Skeletal muscle tissue (tissue), 3 donors: ENCODE measurements at regions not wholly inside any gene's neighbourhood (a gene's known extent, or its start where the extent isn't known, plus 50 kb on each side); places are given as distances from the start of the nearest gene placed in this dataset.

ENCODE experiments used
- H3K27ac ChIP-seq: one replicate; pipeline ENCODE4 v1.7.0; 2013; ENCODE audit warnings: mild to moderate bottlenecking, low read depth, low read length, inconsistent platforms
- H3K27me3 ChIP-seq, 3 donors: one replicate each; pipeline ENCODE4 v1.7.0; 2013; ENCODE audit warnings: low read length in 3 of 3; ENCODE audit not compliant: control insufficient read depth in 3 of 3, insufficient read depth in 3 of 3
- H3K36me3 ChIP-seq, 3 donors: one replicate each; pipeline ENCODE4 v1.7.0; 2013; ENCODE audit warnings: low read length in 3 of 3; ENCODE audit not compliant: control insufficient read depth in 3 of 3, insufficient read depth in 3 of 3
- H3K4me1 ChIP-seq, 3 donors: one replicate each; pipeline ENCODE4 v1.7.0; 2013; ENCODE audit warnings: low read length in 3 of 3, mild to moderate bottlenecking in 3 of 3; ENCODE audit not compliant: control insufficient read depth in 3 of 3, insufficient read depth in 3 of 3
- H3K4me3 ChIP-seq, 3 donors: one replicate each; pipeline ENCODE4 v1.7.0; 2013; ENCODE audit warnings: low read length in 3 of 3
- H3K9ac ChIP-seq, 3 donors: one replicate each; pipeline ENCODE4 v1.7.0; 2013; ENCODE audit warnings: low read length in 3 of 3, mild to moderate bottlenecking in 3 of 3, moderate library complexity in 2 of 3, low read depth in 1 of 3
- H3K9me3 ChIP-seq, 3 donors: one replicate each; pipeline ENCODE4 v1.7.0; 2013; ENCODE audit warnings: low read length in 3 of 3; ENCODE audit not compliant: control insufficient read depth in 3 of 3
- donor health status: Osteomylitis.

DNA sequence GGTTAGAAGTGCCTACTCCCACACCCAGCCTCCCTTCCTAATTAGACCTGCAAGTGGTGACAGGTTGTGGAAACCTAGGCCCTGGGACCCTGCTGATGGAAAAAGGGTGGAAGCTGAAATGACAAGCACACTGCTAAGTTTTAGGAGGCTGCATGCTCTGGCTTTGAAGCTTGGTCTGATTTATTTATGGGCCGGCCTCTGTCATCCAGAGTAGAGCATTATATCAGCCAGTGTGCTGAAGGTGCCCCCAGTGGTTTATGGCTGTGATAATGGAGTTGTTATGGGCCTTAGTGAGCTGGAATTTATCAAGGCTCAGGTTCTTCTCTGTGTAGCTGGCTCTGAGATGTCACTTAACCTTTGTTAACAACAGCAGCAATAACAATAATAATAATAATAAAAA lies 142.6 kb downstream of the UTP18 start:
- Histone ChIP-seq H3K4me3 (no peak overlapping the region), H3K9ac (no peak overlapping the region), H3K9me3 (no peaks in the 10 kb centered on the region), H3K27me3 (peaks cover 0 to 2% (median 0%) of the 10 kb centered on the region in 3 donors), H3K27ac (no peak overlapping the region), H3K36me3 (no peaks in the 10 kb centered on the region), H3K4me1 (no peaks in the 10 kb centered on the region)

GRCh38 chr17:51407576-51407975 lies 147.2 kb downstream of the UTP18 start:
- Histone ChIP-seq H3K9me3 (no peaks in the 10 kb centered on the region), H3K36me3 (no peaks in the 10 kb centered on the region), H3K4me3 (no peak overlapping the region), H3K27me3 (peaks cover 0 to 3% (median 0%) of the 10 kb centered on the region in 3 donors), H3K9ac (no peak overlapping the region), H3K4me1 (no peaks in the 10 kb centered on the region), H3K27ac (no peak overlapping the region)

DNA sequence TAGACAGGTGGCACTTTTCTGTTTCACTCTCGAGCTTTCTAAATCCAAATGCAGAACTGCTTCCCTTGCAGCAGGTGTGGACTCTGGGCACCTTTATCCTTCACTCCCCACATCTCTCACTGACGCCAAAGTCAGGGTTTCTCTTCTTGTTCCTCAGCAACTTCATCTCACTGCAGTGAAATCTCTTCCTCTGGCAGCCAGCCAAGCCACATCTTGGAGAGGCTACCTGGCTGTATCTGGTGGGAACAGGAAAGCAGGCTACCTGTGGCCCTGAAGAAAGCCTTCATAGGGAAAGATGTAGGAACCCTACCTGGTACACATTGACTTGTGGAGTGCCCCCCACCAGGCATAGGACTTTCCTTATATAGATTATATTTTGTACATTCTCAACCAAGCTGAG lies 159.1 kb downstream of the UTP18 start:
- Histone ChIP-seq H3K36me3 (no peaks in the 10 kb centered on the region), H3K4me3 (no peak overlapping the region), H3K4me1 (no peaks in the 10 kb centered on the region), H3K9ac (no peak overlapping the region), H3K27ac (no peak overlapping the region), H3K27me3 (peaks cover 2 to 6% (median 4%) of the 10 kb centered on the region in 3 donors), H3K9me3 (no peaks in the 10 kb centered on the region)

GRCh38 chr17:51421525-51421924 lies 161.2 kb downstream of the UTP18 start:
- no peaks in the 10 kb centered on the region for H3K36me3 ChIP-seq
- H3K4me3 ChIP-seq = no peak overlapping the region
- H3K27ac ChIP-seq = no peak overlapping the region
- H3K9me3 ChIP-seq = no peaks in the 10 kb centered on the region
- peaks cover 2 to 6% (median 4%) of the 10 kb centered on the region in 3 donors for H3K27me3 ChIP-seq
- no peak overlapping the region for H3K9ac ChIP-seq
- H3K4me1 ChIP-seq = no peaks in the 10 kb centered on the region

DNA sequence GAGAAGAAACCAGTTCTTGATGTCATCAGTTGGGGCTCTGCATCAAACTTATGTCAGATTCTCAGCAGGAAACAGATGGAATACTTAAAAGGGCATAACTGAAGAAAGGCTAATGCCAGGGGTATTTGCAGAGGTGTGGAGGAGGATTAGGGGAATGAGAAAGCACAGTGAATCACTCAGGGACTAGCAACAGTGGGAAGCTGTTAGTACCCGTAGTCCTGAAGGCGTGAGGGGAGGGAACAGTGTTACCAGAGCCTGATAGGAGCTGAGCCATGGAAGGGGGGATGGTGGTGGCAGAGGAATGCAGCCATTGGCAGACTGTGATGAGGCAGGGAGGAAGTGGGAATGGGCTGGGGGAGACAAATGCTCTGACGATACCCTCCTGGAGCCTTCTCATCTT lies 162.3 kb downstream of the UTP18 start:
- H3K4me1 ChIP-seq = no peaks in the 10 kb centered on the region
- no peaks in the 10 kb centered on the region for H3K36me3 ChIP-seq
- no peaks in the 10 kb centered on the region for H3K9me3 ChIP-seq
- no peak overlapping the region for H3K4me3 ChIP-seq
- H3K9ac ChIP-seq = no peak overlapping the region
- peaks cover 2 to 9% (median 4%) of the 10 kb centered on the region in 3 donors for H3K27me3 ChIP-seq
- H3K27ac ChIP-seq = no peak overlapping the region

DNA sequence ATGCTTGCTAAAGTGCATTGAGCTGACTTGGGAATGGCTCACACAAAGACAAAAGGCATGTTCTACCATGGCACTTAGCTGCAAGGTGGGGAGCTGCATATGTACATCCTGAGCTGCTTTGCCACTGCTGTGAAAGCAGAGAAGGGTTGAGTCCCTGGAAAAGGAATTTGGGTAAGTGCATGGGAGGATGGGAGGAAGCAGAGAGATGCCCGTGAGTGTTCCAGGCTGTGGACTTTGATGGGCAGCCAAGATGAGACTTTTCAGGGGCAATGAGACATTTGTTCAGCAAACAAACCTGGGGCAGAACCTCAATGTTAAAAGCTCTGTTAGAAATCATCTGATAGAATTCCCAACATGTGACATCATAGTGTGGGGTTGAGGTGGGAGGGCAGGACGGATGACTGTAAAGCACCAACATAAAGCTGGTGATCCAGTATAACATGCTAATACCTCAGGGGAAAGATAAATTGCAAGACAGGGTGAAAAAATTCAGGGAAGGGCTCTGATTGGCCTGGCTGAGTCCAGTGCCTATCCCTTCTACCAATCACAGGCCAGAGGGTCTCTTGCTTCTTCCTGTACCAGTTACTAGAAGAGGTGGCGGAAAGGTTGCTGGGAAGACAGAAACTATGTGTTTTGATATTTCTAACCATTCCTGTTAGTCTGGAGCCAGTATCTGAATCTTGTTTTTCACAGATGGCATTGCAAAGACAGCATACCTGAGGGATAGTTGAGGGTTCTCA lies 163.2 kb downstream of the UTP18 start:
- Histone ChIP-seq H3K4me3 (no peak overlapping the region), H3K9me3 (no peaks in the 10 kb centered on the region), H3K36me3 (no peaks in the 10 kb centered on the region), H3K4me1 (no peaks in the 10 kb centered on the region), H3K9ac (no peak overlapping the region), H3K27me3 (peaks cover 0 to 9% (median 2%) of the 10 kb centered on the region in 3 donors), H3K27ac (no peak overlapping the region)

GRCh38 chr17:51425773-51426172 lies 165.4 kb downstream of the UTP18 start:
- Histone ChIP-seq H3K36me3 (no peaks in the 10 kb centered on the region), H3K4me1 (no peaks in the 10 kb centered on the region), H3K9ac (no peak overlapping the region), H3K27ac (no peak overlapping the region), H3K27me3 (peaks cover 0 to 9% (median 2%) of the 10 kb centered on the region in 3 donors), H3K9me3 (no peaks in the 10 kb centered on the region), H3K4me3 (no peak overlapping the region)

DNA sequence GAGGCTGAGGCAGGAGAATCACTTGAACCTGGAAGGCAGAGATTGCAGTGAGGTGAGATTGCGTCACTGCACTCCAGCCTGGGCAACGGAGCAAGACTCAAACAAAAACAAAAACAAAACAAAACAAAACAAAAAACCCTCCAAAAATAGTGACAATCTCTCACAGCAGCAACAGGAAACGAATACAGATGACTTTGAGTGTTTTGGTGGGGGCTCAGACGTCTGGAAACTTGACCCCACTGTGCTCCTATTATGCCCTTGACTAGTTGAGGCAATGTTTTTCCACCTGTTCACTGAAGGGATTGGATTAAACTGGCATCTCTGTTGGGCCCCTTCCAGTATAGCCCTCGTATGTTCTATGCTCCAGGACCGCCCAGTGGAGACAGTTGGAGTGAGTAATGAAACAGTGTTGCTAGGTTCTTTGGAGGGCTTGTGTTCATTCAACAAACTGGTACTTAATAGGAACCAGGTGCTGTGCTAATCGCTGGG lies 167.0 kb downstream of the UTP18 start:
- no peak overlapping the region for H3K4me3 ChIP-seq
- no peaks in the 10 kb centered on the region for H3K4me1 ChIP-seq
- H3K27ac ChIP-seq = no peak overlapping the region
- peaks cover 0 to 3% (median 2%) of the 10 kb centered on the region in 3 donors for H3K27me3 ChIP-seq
- H3K9me3 ChIP-seq = no peaks in the 10 kb centered on the region
- no peak overlapping the region for H3K9ac ChIP-seq
- no peaks in the 10 kb centered on the region for H3K36me3 ChIP-seq

GRCh38 chr17:51427856-51428255 lies 167.5 kb downstream of the UTP18 start:
- Histone ChIP-seq H3K27ac (no peak overlapping the region), H3K4me3 (no peak overlapping the region), H3K9ac (no peak overlapping the region), H3K9me3 (no peaks in the 10 kb centered on the region), H3K4me1 (no peaks in the 10 kb centered on the region), H3K27me3 (peaks cover 0 to 3% (median 2%) of the 10 kb centered on the region in 3 donors), H3K36me3 (no peaks in the 10 kb centered on the region)

DNA sequence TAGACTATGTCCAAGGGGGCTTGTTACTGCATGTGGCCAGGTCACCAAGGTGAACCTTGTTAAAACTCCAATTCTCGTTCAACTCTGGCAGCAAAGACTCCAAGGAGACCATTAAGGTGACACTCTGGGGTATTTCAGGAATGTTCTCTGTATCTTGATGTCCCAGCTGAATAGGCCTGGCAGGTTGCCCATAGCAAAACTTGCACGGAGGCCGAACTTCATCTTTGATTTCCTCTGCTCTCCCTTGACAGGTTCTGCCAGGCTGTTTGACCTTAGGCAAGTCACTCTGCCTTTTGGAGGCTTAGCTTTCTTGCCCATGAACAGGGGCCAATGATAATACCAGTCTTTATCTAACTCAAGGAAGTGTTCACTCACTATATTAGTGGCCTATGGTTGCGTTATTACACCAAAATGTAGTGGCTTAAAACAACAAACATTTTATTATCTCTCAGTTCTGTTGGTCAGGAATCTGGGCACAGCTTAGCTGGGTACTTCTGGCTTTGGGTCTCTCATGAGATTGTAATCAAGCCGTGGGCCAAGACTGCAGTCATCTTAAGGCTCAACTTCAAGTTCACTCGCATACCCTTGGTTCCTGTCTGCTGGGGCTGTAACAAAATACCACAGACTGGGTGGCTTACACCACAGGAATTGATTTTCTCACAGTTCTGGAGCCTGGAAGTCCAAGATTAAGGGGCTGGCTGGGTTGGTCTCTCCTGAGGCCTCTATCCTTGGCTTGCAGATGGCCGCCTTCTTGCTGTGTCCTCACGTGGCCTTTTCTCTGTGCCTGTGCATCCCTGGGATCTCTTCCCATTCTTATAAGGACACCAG lies 168.5 kb downstream of the UTP18 start:
- Histone ChIP-seq H3K36me3 (no peaks in the 10 kb centered on the region), H3K4me3 (no peak overlapping the region), H3K27ac (no peak overlapping the region), H3K9ac (no peak overlapping the region), H3K4me1 (no peaks in the 10 kb centered on the region), H3K27me3 (peaks cover 0 to 3% (median 0%) of the 10 kb centered on the region in 3 donors), H3K9me3 (no peaks in the 10 kb centered on the region)
